ENCODE measurements at regions not wholly inside any gene's neighbourhood (a gene's known extent, or its start where the extent isn't known, plus 50 kb on each side); places are given as distances from the start of the nearest gene placed in this dataset.

DNA sequence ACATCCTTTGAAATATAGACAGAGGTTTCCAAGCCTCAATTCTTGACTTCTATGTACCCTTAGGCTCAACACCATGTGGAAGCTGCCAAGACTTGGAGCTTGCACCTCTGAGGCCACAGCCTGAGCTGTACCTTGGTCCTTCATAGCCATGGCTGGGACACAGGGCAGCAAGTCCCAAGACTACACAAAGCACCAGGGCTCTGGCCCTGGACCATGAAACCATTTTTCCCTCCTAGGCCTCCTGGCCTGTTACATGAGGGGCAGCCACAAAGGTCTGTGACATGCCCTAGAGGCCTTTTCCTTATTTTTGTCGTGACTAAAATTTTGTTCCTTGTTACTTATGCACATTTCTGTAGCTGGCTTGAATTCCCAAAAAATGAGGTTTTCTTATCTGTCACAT, 953.1 kb upstream of the ADGRL4 start:
- TF ChIP-seq EGR1 (IDR thresholded peaks at IDR 0.05; ENCODE audit: low read depth in 2 of 2) (no peak), TAF1 (conservative IDR thresholded peaks at IDR 0.05) (no peak), RXRA (IDR thresholded peaks at IDR 0.05) (no peak), RAD21 (IDR thresholded peaks at IDR 0.05) (no peak), GABPA (IDR thresholded peaks at IDR 0.05 in 1 of 2, conservative IDR thresholded peaks at IDR 0.05 in 1 of 2) (no peak), YY1 (IDR thresholded peaks at IDR 0.05) (no peak), JUND (IDR thresholded peaks at IDR 0.05) (no peak), SP1 (IDR thresholded peaks at IDR 0.05) (no peak)
- TF ChIP-seq, protein P1, sequence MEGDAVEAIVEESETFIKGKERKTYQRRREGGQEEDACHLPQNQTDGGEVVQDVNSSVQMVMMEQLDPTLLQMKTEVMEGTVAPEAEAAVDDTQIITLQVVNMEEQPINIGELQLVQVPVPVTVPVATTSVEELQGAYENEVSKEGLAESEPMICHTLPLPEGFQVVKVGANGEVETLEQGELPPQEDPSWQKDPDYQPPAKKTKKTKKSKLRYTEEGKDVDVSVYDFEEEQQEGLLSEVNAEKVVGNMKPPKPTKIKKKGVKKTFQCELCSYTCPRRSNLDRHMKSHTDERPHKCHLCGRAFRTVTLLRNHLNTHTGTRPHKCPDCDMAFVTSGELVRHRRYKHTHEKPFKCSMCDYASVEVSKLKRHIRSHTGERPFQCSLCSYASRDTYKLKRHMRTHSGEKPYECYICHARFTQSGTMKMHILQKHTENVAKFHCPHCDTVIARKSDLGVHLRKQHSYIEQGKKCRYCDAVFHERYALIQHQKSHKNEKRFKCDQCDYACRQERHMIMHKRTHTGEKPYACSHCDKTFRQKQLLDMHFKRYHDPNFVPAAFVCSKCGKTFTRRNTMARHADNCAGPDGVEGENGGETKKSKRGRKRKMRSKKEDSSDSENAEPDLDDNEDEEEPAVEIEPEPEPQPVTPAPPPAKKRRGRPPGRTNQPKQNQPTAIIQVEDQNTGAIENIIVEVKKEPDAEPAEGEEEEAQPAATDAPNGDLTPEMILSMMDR (IDR thresholded peaks at IDR 0.05; ENCODE audit: low read depth, low read length, missing input control): no peak
- TF ChIP-seq, protein P2, sequence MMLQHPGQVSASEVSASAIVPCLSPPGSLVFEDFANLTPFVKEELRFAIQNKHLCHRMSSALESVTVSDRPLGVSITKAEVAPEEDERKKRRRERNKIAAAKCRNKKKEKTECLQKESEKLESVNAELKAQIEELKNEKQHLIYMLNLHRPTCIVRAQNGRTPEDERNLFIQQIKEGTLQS (IDR thresholded peaks at IDR 0.05): no peak
- TF ChIP-seq, protein P3, sequence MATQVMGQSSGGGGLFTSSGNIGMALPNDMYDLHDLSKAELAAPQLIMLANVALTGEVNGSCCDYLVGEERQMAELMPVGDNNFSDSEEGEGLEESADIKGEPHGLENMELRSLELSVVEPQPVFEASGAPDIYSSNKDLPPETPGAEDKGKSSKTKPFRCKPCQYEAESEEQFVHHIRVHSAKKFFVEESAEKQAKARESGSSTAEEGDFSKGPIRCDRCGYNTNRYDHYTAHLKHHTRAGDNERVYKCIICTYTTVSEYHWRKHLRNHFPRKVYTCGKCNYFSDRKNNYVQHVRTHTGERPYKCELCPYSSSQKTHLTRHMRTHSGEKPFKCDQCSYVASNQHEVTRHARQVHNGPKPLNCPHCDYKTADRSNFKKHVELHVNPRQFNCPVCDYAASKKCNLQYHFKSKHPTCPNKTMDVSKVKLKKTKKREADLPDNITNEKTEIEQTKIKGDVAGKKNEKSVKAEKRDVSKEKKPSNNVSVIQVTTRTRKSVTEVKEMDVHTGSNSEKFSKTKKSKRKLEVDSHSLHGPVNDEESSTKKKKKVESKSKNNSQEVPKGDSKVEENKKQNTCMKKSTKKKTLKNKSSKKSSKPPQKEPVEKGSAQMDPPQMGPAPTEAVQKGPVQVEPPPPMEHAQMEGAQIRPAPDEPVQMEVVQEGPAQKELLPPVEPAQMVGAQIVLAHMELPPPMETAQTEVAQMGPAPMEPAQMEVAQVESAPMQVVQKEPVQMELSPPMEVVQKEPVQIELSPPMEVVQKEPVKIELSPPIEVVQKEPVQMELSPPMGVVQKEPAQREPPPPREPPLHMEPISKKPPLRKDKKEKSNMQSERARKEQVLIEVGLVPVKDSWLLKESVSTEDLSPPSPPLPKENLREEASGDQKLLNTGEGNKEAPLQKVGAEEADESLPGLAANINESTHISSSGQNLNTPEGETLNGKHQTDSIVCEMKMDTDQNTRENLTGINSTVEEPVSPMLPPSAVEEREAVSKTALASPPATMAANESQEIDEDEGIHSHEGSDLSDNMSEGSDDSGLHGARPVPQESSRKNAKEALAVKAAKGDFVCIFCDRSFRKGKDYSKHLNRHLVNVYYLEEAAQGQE (IDR thresholded peaks at IDR 0.05): no peak
- TF ChIP-seq, protein P4, sequence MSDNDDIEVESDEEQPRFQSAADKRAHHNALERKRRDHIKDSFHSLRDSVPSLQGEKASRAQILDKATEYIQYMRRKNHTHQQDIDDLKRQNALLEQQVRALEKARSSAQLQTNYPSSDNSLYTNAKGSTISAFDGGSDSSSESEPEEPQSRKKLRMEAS (IDR thresholded peaks at IDR 0.05): no peak
- TF ChIP-seq, protein P5, sequence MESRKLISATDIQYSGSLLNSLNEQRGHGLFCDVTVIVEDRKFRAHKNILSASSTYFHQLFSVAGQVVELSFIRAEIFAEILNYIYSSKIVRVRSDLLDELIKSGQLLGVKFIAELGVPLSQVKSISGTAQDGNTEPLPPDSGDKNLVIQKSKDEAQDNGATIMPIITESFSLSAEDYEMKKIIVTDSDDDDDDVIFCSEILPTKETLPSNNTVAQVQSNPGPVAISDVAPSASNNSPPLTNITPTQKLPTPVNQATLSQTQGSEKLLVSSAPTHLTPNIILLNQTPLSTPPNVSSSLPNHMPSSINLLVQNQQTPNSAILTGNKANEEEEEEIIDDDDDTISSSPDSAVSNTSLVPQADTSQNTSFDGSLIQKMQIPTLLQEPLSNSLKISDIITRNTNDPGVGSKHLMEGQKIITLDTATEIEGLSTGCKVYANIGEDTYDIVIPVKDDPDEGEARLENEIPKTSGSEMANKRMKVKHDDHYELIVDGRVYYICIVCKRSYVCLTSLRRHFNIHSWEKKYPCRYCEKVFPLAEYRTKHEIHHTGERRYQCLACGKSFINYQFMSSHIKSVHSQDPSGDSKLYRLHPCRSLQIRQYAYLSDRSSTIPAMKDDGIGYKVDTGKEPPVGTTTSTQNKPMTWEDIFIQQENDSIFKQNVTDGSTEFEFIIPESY (IDR thresholded peaks at IDR 0.05): no peak

All from liver (tissue), 3 donors.